AG04449 (cell line): ENCODE measurements at regions not wholly inside any gene's neighbourhood (a gene's known extent, or its start where the extent isn't known, plus 50 kb on each side); places are given as distances from the start of the nearest gene placed in this dataset.

Source experiments
- CTCF ChIA-PET: fragments of 350-600 bp; formaldehyde crosslinking; extraction: SDS; loops from one replicate; lab custom pipeline; 2021; ENCODE audit warnings: antibody characterized with exemption; lab: Yijun Ruan, JAX
- POLR2A ChIA-PET: fragments of 400-600, 350-600 bp; formaldehyde crosslinking; extraction: SDS; loops from one replicate; lab custom pipeline; 2020; ENCODE audit warnings: antibody characterized with exemption, inconsistent platforms; lab: Yijun Ruan, JAX
- DNase-seq: peaks from one replicate; pipeline ENCODE4 v3.0.0-alpha.2; 2010; ENCODE audit warnings: low read depth, low spot score
- H3K4me3 ChIP-seq: 2 replicates; pipeline ENCODE4 v1.5.1; 2011; ENCODE audit warnings: low read depth, mild to moderate bottlenecking, control low read depth, low read length
- TF ChIP-seq, protein P1 (sequence below): IDR thresholded peaks from one replicate; pipeline ENCODE4 v1.5.1; 2011; ENCODE audit warnings: mild to moderate bottlenecking, moderate library complexity, low read length, control low read depth, inconsistent platforms; ENCODE audit not compliant: insufficient read depth; ENCODE audit errors: missing control alignments

DNA sequence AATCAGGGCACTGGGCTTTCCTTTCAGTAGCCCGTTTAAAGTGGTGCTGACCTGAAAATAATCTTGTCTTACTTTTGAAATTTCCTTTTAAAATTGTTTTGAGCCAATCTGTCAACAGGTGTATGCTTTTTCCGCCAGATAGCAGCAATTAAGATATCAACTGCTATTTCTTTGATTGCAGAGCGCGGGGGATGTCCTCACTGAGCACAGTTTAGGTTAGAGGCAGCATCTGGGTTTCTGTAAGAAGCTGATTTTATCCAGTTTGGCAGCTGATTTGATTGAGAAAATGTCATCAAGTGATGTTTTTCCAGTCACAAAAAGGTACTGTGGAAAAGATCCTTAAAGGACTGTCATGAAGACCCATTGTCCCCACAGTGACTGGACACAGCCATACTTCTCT, 371.8 kb downstream of the ADAMTS20 start:
- TF ChIP-seq, protein P1, sequence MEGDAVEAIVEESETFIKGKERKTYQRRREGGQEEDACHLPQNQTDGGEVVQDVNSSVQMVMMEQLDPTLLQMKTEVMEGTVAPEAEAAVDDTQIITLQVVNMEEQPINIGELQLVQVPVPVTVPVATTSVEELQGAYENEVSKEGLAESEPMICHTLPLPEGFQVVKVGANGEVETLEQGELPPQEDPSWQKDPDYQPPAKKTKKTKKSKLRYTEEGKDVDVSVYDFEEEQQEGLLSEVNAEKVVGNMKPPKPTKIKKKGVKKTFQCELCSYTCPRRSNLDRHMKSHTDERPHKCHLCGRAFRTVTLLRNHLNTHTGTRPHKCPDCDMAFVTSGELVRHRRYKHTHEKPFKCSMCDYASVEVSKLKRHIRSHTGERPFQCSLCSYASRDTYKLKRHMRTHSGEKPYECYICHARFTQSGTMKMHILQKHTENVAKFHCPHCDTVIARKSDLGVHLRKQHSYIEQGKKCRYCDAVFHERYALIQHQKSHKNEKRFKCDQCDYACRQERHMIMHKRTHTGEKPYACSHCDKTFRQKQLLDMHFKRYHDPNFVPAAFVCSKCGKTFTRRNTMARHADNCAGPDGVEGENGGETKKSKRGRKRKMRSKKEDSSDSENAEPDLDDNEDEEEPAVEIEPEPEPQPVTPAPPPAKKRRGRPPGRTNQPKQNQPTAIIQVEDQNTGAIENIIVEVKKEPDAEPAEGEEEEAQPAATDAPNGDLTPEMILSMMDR: no peak
- no peak overlapping the region for H3K4me3 ChIP-seq
- POLR2A ChIA-PET: no interaction called here
- no peak for DNase-seq
- CTCF ChIA-PET: interaction anchor here (0.9 kb wide), 1 partner anchor 29 kb away, joined by 3 read pairs; no protein-coding TSS in a partner anchor

DNA sequence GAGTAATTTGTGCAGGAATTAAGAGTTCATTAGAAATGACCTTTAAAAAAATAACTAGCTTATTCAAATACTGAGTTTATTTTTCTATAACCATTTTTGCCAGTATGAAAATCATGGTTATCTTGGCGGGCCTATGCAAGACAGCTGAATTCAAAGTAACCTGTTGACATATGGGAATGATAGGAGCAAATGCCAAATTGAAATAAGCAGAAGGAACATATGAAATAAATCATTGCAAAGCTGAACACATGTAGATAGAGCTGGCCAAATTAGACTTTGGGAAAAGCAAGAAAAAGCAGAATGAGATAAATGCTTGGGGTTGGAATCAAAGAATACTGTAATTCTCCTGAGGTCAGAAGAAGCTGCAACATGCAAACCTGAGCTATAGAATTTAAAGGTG, 372.5 kb downstream of the ADAMTS20 start:
- POLR2A ChIA-PET: no interaction called here
- no peak for DNase-seq
- TF ChIP-seq, protein P1: no peak
- H3K4me3 ChIP-seq: no peak overlapping the region
- CTCF ChIA-PET: interaction anchor here (0.9 kb wide), 1 partner anchor 30 kb away, joined by 3 read pairs; no protein-coding TSS in a partner anchor

DNA sequence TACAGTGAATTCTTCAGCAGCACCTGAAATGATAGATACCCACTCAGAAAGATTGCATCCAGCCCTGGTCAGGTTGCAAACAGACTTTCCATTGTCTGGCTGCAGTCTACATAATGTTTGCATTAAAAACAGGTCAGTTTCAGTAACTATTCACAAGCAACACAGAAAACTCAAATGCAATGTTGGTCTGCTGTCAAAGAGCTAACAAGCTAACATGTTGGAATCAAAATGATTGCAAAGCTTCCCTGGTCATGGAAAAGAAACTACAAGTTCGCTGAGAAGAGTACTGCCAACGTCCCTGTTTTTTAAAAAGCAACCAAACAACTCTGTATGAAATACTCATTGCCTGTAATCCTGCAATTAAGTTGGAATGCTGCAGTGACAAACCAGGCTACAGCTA, 374.7 kb downstream of the ADAMTS20 start:
- ChIA-PET CTCF (no interaction called here), POLR2A (no interaction called here)
- TF ChIP-seq, protein P1: no peak
- no peak overlapping the region for H3K4me3 ChIP-seq
- no peak for DNase-seq

DNA sequence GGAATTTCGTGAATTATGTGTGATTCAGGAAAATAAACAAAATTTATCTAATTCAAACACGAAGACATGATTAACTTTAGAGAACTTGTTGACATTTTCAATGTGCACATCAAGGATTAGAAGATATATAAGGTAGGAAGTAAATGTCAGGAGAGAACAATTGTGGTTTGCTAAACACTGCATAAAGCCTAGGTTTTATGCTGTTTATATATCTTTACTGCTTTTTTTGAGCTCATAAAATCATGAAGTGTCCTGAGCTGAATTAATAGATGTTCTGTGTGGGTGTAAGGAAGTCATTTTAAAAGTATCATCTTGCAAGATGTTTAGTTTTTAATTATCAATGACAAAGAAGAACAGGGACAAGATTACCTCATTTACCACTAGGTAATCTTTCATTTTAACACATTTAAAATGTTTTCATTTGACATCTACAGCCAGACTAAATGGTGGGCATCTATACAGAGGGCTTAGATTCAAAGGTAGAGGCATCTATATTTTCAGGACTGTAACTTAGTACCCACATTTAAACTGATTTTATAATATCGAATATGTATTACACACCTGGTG, 382.8 kb downstream of the ADAMTS20 start:
- CTCF ChIA-PET: no interaction called here
- POLR2A ChIA-PET: no interaction called here

DNA sequence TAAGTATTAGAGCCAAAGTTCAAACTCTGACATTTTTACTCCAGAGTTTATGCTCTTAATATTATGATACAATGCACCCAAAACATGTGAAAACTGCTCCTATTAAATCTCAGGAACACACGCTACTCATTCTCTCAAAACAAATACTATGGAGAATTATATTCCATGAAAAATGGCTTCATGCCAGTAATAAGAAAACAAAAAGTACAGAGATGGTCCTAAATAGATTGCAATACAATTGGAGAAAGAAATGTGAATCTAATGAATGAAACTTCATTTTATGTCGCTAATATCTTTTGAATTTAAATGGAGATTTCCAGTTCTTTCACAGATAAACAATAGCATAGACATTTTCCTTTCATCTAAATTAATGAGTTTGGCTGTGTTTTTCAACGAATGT, 384.3 kb downstream of the ADAMTS20 start:
- TF ChIP-seq, protein P1: no peak
- no peak for DNase-seq
- H3K4me3 ChIP-seq: no peak overlapping the region
- ChIA-PET CTCF (no interaction called here), POLR2A (no interaction called here)

More for the DNA sequence above, 382.8 kb downstream of the ADAMTS20 start:
- TF ChIP-seq, protein P1: no peak
- DNase-seq: no peak
- no peak overlapping the region for H3K4me3 ChIP-seq

DNA sequence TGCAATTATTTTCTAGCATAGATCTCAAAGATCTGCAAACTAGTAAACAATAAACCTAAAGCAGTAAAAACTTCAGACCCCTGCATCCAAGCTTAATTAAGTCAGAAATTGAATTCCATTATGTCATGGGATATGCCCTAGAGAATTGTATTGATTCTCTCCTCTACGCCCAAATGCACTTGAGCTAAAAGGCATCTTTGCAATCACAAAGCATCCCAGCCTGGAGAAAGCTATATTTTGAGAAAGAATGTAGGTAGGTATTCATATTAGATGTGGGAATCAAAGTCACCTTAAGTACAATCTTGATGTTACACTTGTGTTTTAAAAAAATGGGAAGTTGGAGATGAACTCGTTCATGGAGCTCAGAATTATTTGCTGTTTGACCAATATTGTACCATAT, 386.7 kb downstream of the ADAMTS20 start:
- TF ChIP-seq, protein P1: no peak
- DNase-seq: no peak
- H3K4me3 ChIP-seq: no peak overlapping the region
- ChIA-PET POLR2A (no interaction called here), CTCF (interaction anchor here (0.8 kb wide), 1 partner anchor 8 kb away, joined by 4 read pairs; no protein-coding TSS in a partner anchor)
